HG03097 (cell line): ENCODE measurements at regions not wholly inside any gene's neighbourhood (a gene's known extent, or its start where the extent isn't known, plus 50 kb on each side); places are given as distances from the start of the nearest gene placed in this dataset.

ENCODE experiments used
- ATAC-seq: cut with Tn5 transposase; IDR thresholded peaks from one replicate; pipeline ENCODE4 v1.9.1; 2021; ENCODE audit not compliant: unreplicated experiment, low FRiP score

- no peak for ATAC-seq
These were observed 187.8 kb upstream of the HNRNPA3 start for GRCh38 chr2:177024765-177025164.

DNA sequence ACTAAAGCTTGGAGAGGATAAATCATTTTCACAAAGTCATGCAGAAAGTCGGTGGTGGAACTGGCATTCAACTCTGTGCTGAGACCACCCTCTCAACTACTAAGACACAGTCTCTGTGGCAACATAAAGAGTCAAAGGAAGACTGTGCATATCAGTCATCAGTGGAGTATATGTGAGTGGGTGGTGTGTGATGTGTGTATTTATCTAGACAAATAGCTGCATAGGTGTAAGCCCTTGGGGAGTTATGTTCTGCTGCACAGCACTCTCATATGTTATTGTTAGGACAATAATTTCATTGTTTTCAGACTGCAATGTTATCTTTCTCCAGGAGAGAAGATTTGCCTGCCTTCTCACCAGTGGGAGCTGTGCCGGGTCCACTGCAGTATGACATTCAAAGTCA is 186.3 kb upstream of the HNRNPA3 start:
- ATAC-seq = no peak

DNA sequence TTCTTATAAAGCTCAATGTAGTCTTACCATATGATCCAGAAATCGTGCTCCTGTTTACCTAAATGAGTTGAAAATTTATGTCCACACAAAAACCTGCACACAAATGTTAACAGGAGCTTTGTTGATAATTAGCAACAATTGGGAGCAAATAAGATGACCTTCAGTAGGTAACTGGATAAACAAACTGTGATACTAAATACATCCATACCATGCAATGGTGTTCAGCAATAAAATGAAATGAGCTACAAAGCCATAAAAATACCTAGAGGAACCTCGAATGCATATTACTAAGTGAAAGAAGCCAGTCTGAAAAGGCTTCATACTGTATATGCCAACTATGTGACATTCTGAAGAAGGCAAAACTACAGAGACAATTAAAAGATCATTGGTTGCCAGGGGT is 185.6 kb upstream of the HNRNPA3 start:
- ATAC-seq = no peak

DNA sequence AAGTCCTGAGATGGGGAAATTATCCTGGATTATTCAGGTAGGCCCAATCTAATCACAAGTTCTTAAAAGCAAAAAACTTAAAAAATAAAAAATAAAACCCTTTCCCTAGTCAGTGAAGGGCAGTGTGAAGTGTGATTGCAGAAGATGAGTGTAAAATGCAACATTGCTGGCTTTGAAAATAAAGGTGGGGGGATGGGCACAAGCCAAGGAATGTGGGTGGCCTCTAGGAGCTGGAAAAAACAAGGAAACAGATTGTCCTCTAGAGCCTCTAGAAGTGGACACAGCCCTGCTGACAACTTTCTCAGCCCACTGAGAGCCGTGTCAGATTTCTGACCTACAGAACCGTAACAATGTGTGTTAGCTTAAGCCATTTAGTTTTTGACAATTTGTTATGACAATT is 184.3 kb upstream of the HNRNPA3 start:
- no peak for ATAC-seq

DNA sequence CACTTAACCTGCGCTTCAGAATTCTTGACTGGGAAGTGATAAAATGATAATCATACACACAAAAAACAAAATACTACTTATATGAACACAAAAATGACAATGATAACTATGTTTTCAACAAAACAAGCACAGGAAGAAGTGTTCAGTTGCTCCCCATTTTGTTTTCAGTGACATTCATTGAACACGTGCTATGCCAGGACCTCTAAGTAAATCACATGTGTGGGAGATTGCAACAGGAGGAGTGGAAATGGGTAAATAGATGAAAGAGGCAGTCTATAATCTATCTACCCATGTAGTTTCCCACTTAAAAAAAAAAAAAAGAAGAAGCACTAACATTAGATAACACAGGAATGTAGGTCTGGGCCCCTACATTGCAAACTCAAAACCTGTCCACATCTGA is 183.5 kb upstream of the HNRNPA3 start:
- no peak for ATAC-seq

DNA sequence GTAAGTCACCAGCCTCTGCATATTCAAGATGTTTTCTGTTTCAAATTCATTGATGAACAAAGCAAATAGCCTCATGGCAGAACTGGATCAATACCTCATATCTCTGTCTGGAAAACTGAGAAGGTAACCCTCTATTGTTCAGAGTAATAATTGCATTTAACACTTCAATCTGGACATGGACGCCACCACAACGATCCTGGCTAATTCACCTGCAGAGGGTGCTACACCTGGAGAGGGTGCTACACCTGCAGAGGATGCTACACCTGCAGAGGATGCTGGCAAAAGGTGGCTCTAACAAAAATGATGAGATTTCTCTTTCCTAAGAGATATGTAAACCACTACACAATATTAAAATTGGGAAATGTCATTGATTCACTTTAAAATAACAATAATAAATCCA is 183.1 kb upstream of the HNRNPA3 start:
- ATAC-seq = no peak

DNA sequence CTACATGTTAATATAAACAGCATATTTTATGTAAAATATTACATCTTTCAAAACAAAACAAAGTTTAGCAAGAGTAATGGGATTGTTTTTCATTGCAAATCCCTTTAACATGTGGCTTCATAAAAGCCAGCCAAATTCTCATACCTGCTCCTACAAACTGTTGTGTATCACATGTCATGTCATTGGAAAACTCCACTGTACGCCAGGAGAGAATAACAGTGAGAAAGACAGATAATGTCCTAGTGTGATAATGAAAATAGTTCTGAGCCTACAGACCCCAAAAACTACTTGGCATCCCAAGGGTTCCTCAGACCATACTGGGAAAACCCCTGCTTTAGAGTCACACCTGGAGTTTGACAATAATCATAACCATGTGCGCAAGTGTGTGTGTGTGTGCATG is 182.7 kb upstream of the HNRNPA3 start:
- ATAC-seq = no peak

GRCh38 chr2:177030451-177031105 is 182.0 kb upstream of the HNRNPA3 start:
- no peak for ATAC-seq

DNA sequence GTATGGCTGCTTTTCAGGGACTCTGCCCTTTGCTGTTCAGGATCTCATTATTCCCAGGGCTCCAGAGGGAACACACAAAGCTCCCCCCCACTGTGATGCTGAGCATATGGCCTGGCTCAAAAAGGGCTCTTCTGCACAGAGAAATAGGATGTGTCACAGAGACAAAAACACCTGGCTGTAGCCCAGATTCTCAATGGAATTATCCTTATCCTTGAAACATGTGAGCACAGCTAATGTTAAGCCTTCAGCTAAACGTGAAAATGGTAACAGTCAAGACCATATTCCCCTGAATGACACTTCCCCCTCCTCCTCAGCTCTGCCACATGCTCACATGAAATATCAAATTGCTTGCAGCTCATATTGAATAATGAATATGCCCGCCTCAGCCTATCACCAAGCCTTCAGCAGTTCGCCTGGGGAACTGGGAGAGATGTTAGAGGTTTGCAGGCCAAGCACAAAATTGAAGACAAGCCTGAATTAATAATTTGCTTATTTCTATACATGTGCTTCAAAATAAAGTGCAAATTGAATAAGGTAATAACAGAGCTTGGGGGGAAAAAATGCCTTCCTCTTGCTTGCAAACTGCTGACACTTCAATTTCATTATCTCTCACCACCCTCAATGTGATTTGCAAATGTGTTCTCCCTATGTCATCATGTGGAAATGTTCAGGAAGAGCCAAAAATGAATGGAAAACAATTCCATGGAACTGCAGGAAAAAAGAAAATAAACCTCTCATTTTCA is 181.0 kb upstream of the HNRNPA3 start:
- ATAC-seq = no peak

- no peak for ATAC-seq
These were observed 175.8 kb upstream of the HNRNPA3 start for GRCh38 chr2:177036747-177037146.

GRCh38 chr2:177037569-177037968 is 175.0 kb upstream of the HNRNPA3 start:
- ATAC-seq = no peak

GRCh38 chr2:177038787-177039484 is 173.7 kb upstream of the HNRNPA3 start:
- no peak for ATAC-seq

DNA sequence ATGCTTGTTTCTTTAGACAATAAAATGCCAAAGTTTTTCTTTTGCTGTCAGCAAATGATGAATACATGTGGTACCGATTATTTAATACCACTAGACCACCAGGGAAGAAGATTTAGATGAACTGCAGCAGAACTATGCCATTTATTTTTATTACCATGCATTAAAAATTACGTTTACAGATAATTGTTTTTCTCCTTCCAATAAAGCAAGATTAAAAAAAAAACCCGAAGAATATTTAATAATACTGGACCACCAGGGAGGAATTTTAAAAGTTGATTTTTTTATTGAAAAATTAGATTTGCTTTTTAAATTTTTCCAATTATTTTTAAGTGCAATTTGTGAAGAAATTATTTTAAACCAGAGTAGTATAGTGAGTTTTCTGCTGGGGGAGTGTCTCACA is 170.3 kb upstream of the HNRNPA3 start:
- ATAC-seq = no peak

DNA sequence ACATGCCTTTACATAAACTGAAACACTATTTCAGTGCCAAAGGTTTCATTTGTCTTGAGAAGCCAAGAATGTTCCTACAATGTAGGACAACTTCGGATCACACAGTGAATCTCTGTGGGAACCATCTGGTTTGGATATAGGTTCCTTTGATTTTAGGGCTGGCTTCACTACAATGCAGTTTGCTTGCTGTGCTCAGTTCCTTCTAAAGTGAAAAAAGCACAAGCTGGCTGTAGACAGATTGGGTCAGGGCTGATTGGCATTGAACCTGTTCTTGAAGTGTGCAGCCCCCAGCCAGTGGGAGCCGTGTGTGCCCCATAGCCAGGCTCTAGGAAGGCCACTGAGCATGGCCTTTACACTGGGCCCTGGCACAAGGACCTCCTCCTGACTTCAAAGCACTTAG is 167.9 kb upstream of the HNRNPA3 start:
- ATAC-seq = no peak

GRCh38 chr2:177048981-177049380 is 163.6 kb upstream of the HNRNPA3 start:
- no peak for ATAC-seq

- ATAC-seq = no peak
These were observed 161.3 kb upstream of the HNRNPA3 start for GRCh38 chr2:177051278-177051677.

GRCh38 chr2:177052471-177052870 is 160.1 kb upstream of the HNRNPA3 start:
- ATAC-seq = no peak

DNA sequence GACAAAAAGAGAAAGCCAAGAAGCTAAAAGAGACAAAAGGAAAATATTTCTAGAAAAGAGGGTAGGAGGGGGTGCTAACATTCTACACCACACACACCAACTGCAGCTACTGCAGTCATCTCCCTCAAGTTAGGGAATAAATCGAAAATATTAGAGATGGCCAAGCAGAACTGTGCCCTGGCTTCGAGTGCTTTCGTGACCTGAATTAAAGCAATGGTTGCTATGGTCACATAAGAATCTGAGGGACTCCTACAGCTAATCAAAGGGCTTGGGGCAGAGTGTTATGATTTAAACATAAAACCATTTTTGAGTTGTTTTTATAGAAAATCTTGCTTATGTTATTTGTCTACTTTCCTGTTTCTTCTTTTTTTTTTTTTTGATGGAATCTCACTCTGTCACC is 159.6 kb upstream of the HNRNPA3 start:
- no peak for ATAC-seq

GRCh38 chr2:177053716-177054115 is 158.9 kb upstream of the HNRNPA3 start:
- ATAC-seq = no peak

GRCh38 chr2:177056481-177056929 is 156.1 kb upstream of the HNRNPA3 start:
- no peak for ATAC-seq

DNA sequence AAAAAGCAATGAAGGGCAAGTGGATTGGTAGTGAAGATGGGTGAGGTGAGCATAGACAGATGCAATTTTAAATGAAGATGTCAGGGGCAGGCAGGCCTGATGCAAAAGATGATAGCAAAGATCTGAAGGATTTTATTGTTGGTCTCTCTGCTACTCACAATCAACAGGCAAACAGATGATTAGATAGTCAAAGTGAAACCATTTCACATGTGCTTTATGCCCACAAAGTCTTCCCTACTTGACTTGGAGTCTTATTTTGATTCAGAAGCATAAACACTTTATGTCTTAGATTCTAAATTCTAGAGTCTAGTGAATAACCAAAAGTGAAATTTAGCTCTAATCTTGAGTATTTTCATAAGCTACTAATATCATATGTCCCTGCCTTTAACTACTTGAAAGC is 153.8 kb upstream of the HNRNPA3 start:
- no peak for ATAC-seq

- no peak for ATAC-seq
These were observed 153.3 kb upstream of the HNRNPA3 start for GRCh38 chr2:177059293-177059692.
